ENCODE measurements at regions not wholly inside any gene's neighbourhood (a gene's known extent, or its start where the extent isn't known, plus 50 kb on each side); places are given as distances from the start of the nearest gene placed in this dataset.

DNA sequence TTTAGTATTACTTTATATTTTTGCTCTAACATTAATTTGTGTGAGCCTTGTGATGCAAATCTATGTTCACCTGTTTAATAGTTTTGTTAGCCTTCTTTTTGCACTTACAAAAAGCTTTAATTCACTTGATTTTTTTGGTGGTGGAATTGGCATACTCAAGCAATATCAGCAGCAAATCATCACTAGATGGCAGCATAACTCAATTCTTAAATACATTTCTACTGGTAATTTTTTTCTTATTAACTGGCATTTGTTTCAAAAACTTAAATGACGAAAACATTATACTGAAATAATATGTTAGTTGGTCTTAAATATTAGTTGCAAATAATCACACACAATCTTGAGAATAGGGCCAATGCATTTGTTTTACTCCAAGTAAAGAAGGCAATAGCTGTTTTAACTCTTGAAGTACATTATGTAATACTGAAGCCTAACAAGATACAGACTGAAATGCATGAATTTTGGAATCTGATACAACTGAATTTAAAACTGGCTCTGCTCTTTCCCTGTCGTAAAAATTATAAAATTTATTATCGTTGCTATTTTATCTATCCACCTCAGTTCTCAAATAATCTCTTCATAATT, 151.5 kb downstream of the ATXN7L3B start:
- ATAC-seq = peak; percentile 60; the same call in 1 of the 3 replicates
- TF ChIP-seq ZC3H10 (CRISPR knock-in tag; IDR thresholded peaks at IDR 0.05) (no peak), TCF4 (CRISPR knock-in tag; IDR thresholded peaks at IDR 0.05; ENCODE audit: borderline replicate concordance) (no peak), CSDC2 (CRISPR knock-in tag; IDR thresholded peaks at IDR 0.05) (no peak), ZFP30 (CRISPR knock-in tag; IDR thresholded peaks at IDR 0.05) (no peak), GLIS3 (CRISPR knock-in tag; IDR thresholded peaks at IDR 0.05) (no peak)

DNA sequence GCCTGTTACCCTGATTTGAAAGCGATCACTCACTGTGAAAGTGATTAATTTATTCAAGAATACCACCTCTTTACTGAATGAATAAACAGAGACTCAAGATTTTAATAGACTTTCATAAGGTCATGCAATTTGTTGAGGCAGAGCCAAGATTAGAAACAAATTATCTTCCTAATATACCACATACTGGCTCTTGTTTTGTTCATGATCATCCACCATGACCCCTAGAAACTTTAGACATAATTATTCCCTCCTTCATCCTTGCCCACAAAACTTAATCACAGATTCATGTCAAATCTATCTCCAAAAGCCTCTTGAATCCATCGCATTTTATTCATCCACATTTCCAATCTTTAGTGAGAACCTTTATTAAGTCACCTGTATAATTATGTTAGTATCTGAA, 152.3 kb downstream of the ATXN7L3B start:
- no peak for ATAC-seq
- TF ChIP-seq GLIS3 (CRISPR knock-in tag; IDR thresholded peaks at IDR 0.05) (no peak), OSR1 (CRISPR knock-in tag; IDR thresholded peaks at IDR 0.05) (no peak), ZFP30 (CRISPR knock-in tag; IDR thresholded peaks at IDR 0.05) (no peak), PPARA (CRISPR knock-in tag; IDR thresholded peaks at IDR 0.05; ENCODE audit: borderline replicate concordance) (no peak), ISL1 (CRISPR knock-in tag; IDR thresholded peaks at IDR 0.05) (no peak), BACH2 (CRISPR knock-in tag; IDR thresholded peaks at IDR 0.05; ENCODE audit: borderline replicate concordance) (no peak), ARNTL (CRISPR knock-in tag; IDR thresholded peaks at IDR 0.05; ENCODE audit: borderline replicate concordance, low read depth) (no peak), ZNF70 (CRISPR knock-in tag; IDR thresholded peaks at IDR 0.05) (no peak), TOX (CRISPR knock-in tag; IDR thresholded peaks at IDR 0.05; ENCODE audit: borderline replicate concordance) (no peak)
- TF ChIP-seq, protein P1, sequence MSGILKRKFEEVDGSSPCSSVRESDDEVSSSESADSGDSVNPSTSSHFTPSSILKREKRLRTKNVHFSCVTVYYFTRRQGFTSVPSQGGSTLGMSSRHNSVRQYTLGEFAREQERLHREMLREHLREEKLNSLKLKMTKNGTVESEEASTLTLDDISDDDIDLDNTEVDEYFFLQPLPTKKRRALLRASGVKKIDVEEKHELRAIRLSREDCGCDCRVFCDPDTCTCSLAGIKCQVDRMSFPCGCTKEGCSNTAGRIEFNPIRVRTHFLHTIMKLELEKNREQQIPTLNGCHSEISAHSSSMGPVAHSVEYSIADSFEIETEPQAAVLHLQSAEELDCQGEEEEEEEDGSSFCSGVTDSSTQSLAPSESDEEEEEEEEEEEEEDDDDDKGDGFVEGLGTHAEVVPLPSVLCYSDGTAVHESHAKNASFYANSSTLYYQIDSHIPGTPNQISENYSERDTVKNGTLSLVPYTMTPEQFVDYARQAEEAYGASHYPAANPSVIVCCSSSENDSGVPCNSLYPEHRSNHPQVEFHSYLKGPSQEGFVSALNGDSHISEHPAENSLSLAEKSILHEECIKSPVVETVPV (CRISPR knock-in tag; IDR thresholded peaks at IDR 0.05) = no peak
- TF ChIP-seq, protein P2, sequence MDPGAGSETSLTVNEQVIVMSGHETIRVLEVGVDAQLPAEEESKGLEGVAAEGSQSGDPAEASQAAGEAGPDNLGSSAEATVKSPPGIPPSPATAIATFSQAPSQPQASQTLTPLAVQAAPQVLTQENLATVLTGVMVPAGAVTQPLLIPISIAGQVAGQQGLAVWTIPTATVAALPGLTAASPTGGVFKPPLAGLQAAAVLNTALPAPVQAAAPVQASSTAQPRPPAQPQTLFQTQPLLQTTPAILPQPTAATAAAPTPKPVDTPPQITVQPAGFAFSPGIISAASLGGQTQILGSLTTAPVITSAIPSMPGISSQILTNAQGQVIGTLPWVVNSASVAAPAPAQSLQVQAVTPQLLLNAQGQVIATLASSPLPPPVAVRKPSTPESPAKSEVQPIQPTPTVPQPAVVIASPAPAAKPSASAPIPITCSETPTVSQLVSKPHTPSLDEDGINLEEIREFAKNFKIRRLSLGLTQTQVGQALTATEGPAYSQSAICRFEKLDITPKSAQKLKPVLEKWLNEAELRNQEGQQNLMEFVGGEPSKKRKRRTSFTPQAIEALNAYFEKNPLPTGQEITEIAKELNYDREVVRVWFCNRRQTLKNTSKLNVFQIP (CRISPR knock-in tag; IDR thresholded peaks at IDR 0.05; ENCODE audit: borderline replicate concordance, low read depth) = no peak

DNA sequence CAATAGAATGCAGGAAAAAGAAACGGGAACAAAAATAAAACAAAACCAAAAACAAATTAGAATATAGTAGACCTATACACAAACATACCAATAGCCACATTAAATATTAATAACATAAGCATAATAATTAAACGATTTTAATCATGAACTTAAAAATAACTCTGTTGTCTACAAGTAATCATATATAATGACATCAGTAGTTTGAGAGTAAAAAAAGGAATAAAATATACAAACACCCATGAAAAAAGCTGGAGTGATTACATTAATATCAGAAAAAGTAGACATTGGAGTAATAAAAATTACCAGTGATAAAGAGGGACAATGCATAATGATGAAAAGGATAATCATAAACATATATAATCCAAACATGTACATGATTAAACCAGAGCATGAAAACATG, 181.8 kb downstream of the ATXN7L3B start:
- TF ChIP-seq RARB (CRISPR knock-in tag; IDR thresholded peaks at IDR 0.05) = no peak
- TF ChIP-seq, protein P2 (CRISPR knock-in tag; IDR thresholded peaks at IDR 0.05; ENCODE audit: borderline replicate concordance, low read depth) = no peak
- TF ChIP-seq ARNTL (CRISPR knock-in tag; IDR thresholded peaks at IDR 0.05; ENCODE audit: borderline replicate concordance, low read depth) = no peak
- TF ChIP-seq CSDC2 (CRISPR knock-in tag; IDR thresholded peaks at IDR 0.05) = no peak
- TF ChIP-seq BACH2 (CRISPR knock-in tag; IDR thresholded peaks at IDR 0.05; ENCODE audit: borderline replicate concordance) = no peak
- TF ChIP-seq OSR1 (CRISPR knock-in tag; IDR thresholded peaks at IDR 0.05) = no peak
- no peak for TF ChIP-seq PPARA (CRISPR knock-in tag; IDR thresholded peaks at IDR 0.05; ENCODE audit: borderline replicate concordance)
- no peak for TF ChIP-seq GLIS3 (CRISPR knock-in tag; IDR thresholded peaks at IDR 0.05)
- TF ChIP-seq, protein P3, sequence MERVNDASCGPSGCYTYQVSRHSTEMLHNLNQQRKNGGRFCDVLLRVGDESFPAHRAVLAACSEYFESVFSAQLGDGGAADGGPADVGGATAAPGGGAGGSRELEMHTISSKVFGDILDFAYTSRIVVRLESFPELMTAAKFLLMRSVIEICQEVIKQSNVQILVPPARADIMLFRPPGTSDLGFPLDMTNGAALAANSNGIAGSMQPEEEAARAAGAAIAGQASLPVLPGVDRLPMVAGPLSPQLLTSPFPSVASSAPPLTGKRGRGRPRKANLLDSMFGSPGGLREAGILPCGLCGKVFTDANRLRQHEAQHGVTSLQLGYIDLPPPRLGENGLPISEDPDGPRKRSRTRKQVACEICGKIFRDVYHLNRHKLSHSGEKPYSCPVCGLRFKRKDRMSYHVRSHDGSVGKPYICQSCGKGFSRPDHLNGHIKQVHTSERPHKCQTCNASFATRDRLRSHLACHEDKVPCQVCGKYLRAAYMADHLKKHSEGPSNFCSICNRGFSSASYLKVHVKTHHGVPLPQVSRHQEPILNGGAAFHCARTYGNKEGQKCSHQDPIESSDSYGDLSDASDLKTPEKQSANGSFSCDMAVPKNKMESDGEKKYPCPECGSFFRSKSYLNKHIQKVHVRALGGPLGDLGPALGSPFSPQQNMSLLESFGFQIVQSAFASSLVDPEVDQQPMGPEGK (CRISPR knock-in tag; IDR thresholded peaks at IDR 0.05; ENCODE audit: borderline replicate concordance) = no peak
- TF ChIP-seq, protein P1 (CRISPR knock-in tag; IDR thresholded peaks at IDR 0.05) = no peak
- TF ChIP-seq ZNF565 (CRISPR knock-in tag; conservative IDR thresholded peaks at IDR 0.05; ENCODE audit: low read depth) = no peak
- TF ChIP-seq ZFP3 (CRISPR knock-in tag; IDR thresholded peaks at IDR 0.05) = no peak
- no peak for TF ChIP-seq ZNF8 (CRISPR knock-in tag; IDR thresholded peaks at IDR 0.05)
- no peak for TF ChIP-seq ZFP30 (CRISPR knock-in tag; IDR thresholded peaks at IDR 0.05)
- TF ChIP-seq SNAI2 (CRISPR knock-in tag; IDR thresholded peaks at IDR 0.05) = no peak
- TF ChIP-seq ZC3H10 (CRISPR knock-in tag; IDR thresholded peaks at IDR 0.05) = no peak
- TF ChIP-seq TOX (CRISPR knock-in tag; IDR thresholded peaks at IDR 0.05; ENCODE audit: borderline replicate concordance) = no peak
- TF ChIP-seq ISL1 (CRISPR knock-in tag; IDR thresholded peaks at IDR 0.05) = no peak
- TF ChIP-seq ZNF70 (CRISPR knock-in tag; IDR thresholded peaks at IDR 0.05) = no peak
- TF ChIP-seq, protein P4, sequence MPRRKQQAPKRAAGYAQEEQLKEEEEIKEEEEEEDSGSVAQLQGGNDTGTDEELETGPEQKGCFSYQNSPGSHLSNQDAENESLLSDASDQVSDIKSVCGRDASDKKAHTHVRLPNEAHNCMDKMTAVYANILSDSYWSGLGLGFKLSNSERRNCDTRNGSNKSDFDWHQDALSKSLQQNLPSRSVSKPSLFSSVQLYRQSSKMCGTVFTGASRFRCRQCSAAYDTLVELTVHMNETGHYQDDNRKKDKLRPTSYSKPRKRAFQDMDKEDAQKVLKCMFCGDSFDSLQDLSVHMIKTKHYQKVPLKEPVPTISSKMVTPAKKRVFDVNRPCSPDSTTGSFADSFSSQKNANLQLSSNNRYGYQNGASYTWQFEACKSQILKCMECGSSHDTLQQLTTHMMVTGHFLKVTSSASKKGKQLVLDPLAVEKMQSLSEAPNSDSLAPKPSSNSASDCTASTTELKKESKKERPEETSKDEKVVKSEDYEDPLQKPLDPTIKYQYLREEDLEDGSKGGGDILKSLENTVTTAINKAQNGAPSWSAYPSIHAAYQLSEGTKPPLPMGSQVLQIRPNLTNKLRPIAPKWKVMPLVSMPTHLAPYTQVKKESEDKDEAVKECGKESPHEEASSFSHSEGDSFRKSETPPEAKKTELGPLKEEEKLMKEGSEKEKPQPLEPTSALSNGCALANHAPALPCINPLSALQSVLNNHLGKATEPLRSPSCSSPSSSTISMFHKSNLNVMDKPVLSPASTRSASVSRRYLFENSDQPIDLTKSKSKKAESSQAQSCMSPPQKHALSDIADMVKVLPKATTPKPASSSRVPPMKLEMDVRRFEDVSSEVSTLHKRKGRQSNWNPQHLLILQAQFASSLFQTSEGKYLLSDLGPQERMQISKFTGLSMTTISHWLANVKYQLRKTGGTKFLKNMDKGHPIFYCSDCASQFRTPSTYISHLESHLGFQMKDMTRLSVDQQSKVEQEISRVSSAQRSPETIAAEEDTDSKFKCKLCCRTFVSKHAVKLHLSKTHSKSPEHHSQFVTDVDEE (CRISPR knock-in tag; IDR thresholded peaks at IDR 0.05) = no peak
- ATAC-seq = no peak
